GM12874 (cell line): ENCODE measurements at regions not wholly inside any gene's neighbourhood (a gene's known extent, or its start where the extent isn't known, plus 50 kb on each side); places are given as distances from the start of the nearest gene placed in this dataset.

Experiments
- CTCF ChIP-seq: IDR thresholded peaks from 2 replicates; pipeline ENCODE4 v1.5.1; 2011; ENCODE audit warnings: low read depth, mild to moderate bottlenecking, control low read depth, low read length, moderate library complexity; ENCODE audit not compliant: insufficient read depth

GRCh38 chr7:119908948-119909347 lies 364.0 kb upstream of the KCND2 start:
- TF ChIP-seq CTCF = no peak

- no peak for TF ChIP-seq CTCF
Observed at GRCh38 chr7:119916501-119916900, 356.5 kb upstream of the KCND2 start.

GRCh38 chr7:119918185-119918584 lies 354.8 kb upstream of the KCND2 start:
- no peak for TF ChIP-seq CTCF

GRCh38 chr7:119919986-119920385 lies 353.0 kb upstream of the KCND2 start:
- no peak for TF ChIP-seq CTCF

- TF ChIP-seq CTCF = no peak
Observed at GRCh38 chr7:119925581-119926289, 347.2 kb upstream of the KCND2 start.

- TF ChIP-seq CTCF = no peak
Observed at GRCh38 chr7:119929891-119930290, 343.1 kb upstream of the KCND2 start.

- no peak for TF ChIP-seq CTCF
Observed at GRCh38 chr7:119931230-119931824, 341.6 kb upstream of the KCND2 start.
